OCI-M1 (cell line): ENCODE measurements at regions not wholly inside any gene's neighbourhood (a gene's known extent, or its start where the extent isn't known, plus 50 kb on each side); places are given as distances from the start of the nearest gene placed in this dataset.
"Not testable (repeated sequence)": the region's sequence is repeated elsewhere in the genome, so short reads cannot be mapped to it uniquely, and the experiment has no call there.

Experiments used
- DNase-seq: peaks from one replicate; lab custom pipeline; 2025; lab: John Stamatoyannopoulos, UW

- no peak for DNase-seq
Measured at GRCh38 chr10:131532745-131533341, 221.3 kb upstream of the TCERG1L start.

- DNase-seq = no peak
Measured at GRCh38 chr10:131533846-131534526, 222.5 kb upstream of the TCERG1L start.

GRCh38 chr10:131534836-131535235 is 223.3 kb upstream of the TCERG1L start:
- DNase-seq = no peak

- DNase-seq = no peak
Measured at GRCh38 chr10:131536676-131537075, 225.2 kb upstream of the TCERG1L start.

GRCh38 chr10:131537281-131537680 is 225.8 kb upstream of the TCERG1L start:
- no peak for DNase-seq

- DNase-seq = no peak
Measured at GRCh38 chr10:131544495-131544894, 233.0 kb upstream of the TCERG1L start.

- DNase-seq = no peak
Measured at GRCh38 chr10:131546086-131546810, 234.7 kb upstream of the TCERG1L start.

GRCh38 chr10:131547129-131547799 is 235.7 kb upstream of the TCERG1L start:
- no peak for DNase-seq

- no peak for DNase-seq
Measured at GRCh38 chr10:131548176-131548575, 236.7 kb upstream of the TCERG1L start.

GRCh38 chr10:131549116-131549515 is 237.6 kb upstream of the TCERG1L start:
- no peak for DNase-seq

- DNase-seq = no peak
Measured at GRCh38 chr10:131553121-131553520, 241.6 kb upstream of the TCERG1L start.

- DNase-seq = no peak
Measured at GRCh38 chr10:131553581-131553980, 242.1 kb upstream of the TCERG1L start.

- DNase-seq = no peak
Measured at GRCh38 chr10:131554821-131555220, 243.3 kb upstream of the TCERG1L start.

GRCh38 chr10:131555406-131555805 is 243.9 kb upstream of the TCERG1L start:
- DNase-seq = no peak

GRCh38 chr10:131556061-131556896 is 244.8 kb upstream of the TCERG1L start:
- DNase-seq = no peak

GRCh38 chr10:131556897-131557495 is 245.5 kb upstream of the TCERG1L start:
- DNase-seq = no peak

- not testable (repeated sequence) for DNase-seq
Measured at GRCh38 chr10:131557956-131558355, 246.4 kb upstream of the TCERG1L start.

GRCh38 chr10:131559450-131559911 is 248.0 kb upstream of the TCERG1L start:
- no peak for DNase-seq

- no peak for DNase-seq
Measured at GRCh38 chr10:131560166-131560565, 248.6 kb upstream of the TCERG1L start.

GRCh38 chr10:131560706-131561355 is 249.3 kb upstream of the TCERG1L start:
- DNase-seq = no peak

GRCh38 chr10:131561897-131562296 is 250.4 kb upstream of the TCERG1L start:
- no peak for DNase-seq
